RPMI8226 (cell line): ENCODE measurements at regions not wholly inside any gene's neighbourhood (a gene's known extent, or its start where the extent isn't known, plus 50 kb on each side); places are given as distances from the start of the nearest gene placed in this dataset.

Experiments
- DNase-seq: peaks from one replicate; pipeline ENCODE4 v3.0.0-alpha.2; 2015

DNA sequence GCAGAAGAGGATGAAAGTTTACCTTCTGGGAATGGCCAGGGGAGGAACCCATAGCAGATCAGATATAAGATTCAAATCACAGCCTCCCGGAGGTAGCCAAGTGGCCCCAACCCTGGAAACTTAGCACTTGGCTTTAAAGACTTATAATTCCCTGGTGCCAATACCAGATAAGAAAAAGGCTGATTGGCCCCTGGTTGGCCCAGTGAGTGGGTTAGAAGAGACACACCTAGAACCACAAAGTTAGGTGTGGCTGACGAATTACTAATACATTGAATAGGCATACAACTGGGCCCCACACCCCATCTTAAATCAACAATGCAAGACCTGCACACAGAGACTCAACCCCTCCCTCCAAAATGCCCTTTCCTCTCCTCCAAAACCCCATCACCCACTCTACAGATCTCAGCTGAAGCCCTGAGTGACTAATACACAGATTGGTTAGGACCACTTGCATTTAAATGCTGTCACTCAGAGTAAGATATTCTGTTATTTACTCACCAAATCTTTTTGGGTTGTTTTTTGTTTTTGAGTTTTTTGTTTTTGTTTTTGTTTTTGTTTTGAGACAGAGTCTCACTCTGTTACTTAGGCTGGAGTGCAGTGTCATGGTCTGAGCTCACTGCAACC, 315.4 kb upstream of the JARID2 start:
- DNase-seq, result no peak

DNA sequence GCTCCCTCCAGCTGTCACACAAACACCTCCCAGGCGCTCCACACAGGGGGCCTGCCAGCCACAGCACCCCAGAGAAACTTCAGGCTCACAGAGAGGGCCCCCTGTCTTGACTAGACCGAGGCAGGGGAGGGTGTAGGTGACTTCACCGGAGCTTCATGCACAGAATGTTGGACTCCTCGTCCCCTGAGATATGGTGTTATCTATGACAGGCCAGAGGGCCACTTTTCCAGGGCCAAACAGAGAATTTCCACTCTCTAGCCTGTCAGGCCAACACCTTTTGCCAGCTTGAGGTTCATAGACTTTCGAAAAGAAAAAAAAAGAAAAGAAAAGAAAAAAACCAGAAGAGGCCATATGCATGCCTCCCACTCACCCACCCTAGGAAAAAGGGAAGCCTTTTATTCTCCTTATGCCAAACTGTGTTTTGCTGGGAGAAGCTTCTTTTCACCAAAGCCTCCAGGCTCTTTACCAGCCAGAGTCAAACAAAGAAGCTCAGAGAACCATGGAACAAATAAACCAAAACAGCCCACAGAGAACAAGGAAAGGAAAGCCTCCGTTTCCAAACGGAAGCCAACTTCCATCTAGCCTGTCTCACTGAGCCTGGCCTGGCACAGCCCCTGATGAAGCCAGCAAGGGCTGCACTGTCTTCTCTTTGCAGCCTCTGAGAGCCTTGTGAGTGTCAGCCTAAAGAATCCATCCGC, 313.2 kb upstream of the JARID2 start:
- DNase-seq, result no peak

DNA sequence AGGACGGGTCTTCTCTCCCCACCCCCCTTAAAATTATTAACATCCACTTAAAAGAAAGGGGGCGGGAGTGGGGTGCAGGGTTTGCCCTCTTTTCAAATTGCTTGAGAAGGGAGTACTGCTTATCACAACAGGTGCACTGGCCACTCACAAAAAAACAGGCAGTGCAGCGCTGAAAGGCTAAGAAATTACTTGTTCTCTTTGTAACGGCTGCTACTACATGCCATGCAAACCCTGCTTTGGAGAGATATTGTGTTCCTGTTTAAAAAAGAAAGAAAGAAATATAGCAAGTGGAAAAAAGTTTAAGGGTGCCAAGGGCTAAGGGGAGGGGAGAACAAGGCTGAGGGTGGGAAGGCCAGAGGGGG, 312.7 kb upstream of the JARID2 start:
- DNase-seq, result no peak

DNA sequence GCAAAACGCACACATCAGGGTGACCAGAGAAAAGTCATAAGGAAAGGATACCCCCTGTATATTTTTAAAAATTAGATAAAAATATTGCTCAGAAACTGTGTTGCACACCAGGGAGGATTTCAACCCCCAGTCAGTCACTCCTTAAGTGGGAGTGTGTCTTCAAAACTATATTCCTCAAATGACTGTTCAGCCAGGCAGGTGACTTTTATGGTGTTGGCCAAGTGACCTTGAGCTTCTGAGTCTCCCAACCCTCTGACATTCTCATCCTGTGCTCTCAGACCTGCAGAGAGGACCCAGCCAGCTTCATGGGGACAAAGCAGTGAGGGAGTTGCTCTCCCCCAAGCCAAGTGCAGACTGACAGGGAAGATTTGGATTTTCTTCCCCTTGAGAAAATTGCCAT, 311.9 kb upstream of the JARID2 start:
- DNase-seq, result no peak

DNA sequence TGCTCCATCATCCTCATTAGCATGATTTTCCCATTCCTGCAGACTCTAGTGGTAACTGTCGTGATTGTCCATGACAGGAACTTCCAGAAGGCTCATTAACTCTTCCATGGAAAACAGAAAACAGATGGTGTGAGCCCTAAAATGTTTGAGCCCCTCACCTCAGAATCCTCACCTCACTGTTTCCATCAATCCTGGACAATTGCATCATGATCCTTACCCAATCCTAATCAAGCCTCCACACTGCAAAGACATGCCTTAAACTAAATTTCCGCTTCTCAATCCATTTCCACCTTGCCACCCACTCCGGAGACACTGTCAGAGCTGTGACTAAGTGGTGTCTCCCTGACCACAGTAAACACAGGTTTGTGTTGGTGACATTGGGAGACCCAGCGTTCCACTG, 311.0 kb upstream of the JARID2 start:
- DNase-seq, result no peak

DNA sequence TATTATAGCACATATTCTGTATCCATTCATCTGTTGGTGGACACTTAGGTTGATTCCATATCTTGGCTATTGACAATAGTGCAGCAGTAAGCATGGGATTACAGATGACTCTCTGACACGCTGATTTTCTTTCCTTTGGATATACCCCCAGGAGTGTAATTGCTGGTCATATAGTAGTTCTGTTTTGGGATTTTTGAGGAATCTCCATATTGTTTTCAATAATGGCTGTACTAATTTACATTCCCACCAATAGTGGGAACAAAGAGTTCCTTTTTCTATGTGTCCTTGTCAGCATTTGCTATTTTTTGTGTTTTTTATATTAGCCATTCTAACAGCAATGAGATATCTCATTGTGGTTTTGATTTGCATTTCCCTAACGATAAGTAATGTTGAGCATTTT, 309.0 kb upstream of the JARID2 start:
- no peak for DNase-seq

DNA sequence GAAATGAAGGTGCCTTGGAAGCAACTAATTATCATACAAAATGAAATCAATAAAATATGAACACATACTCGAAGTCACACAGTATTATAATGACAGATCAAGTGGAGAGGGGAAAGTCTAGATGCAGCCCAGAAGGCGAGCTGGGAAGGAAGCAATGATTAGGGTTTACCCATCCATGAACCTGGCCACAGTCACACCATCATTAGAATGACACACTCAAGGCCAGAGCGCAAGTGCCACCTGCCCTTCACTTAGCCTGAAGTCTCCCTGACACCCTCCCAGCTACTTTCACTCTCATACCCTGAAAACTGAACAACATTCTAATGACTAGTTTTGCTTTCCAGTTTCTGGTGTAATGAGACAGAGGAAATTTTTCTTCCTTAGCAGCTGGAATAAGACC, 302.8 kb upstream of the JARID2 start:
- no peak for DNase-seq

DNA sequence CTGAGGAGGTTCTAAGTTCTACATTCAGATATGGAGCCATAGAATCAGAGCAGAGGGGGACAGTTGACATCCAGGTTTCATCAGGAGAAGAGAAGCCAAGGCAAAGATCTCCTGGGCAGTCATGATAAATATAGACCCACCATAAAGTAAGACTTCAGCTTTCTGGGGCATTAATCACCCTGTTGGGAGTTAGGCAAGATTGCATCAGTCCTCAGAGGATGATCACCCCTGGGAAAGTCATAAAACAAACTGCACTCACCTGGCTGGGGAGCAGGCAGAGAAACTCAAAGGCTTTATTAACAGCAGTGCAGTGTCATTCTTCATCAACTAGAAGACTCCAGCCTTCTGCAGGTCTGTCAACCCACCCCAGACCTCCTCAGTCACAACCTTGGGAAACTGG, 301.3 kb upstream of the JARID2 start:
- no peak for DNase-seq

DNA sequence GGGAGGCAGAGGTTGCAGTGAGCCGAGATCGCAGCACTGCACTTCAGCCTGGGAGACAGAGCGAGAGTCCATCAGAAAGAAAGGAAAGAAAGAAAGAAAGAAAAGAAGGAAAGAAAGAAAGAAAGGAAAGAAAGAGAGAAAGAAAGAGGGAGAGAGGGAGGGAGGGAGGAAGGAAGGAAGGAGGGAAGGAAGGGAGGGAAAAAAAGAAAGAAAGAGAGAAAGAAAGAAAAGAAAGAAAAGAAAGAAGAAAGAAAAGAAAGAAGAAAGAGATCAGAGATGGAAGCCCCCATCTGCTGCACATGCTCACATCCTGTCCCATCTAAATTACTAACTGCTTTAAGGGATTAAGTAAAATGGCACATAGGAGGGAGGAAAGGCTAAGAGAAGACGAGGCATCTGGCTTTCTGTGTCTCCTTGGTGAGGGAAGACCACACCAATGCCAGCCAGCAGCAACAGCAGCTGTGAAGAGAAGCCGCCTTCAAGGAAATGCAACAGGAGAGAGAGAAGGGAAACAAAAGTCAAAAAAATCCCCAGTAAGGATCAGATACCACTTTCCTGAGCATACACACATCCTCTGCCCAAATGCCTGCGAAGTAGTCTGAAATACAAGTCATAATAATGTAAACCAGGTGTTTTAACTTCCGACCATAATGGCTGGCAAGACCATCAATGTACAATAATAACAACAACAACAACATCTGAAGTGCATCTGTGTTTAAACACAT, 300.2 kb upstream of the JARID2 start:
- DNase-seq, result no peak

DNA sequence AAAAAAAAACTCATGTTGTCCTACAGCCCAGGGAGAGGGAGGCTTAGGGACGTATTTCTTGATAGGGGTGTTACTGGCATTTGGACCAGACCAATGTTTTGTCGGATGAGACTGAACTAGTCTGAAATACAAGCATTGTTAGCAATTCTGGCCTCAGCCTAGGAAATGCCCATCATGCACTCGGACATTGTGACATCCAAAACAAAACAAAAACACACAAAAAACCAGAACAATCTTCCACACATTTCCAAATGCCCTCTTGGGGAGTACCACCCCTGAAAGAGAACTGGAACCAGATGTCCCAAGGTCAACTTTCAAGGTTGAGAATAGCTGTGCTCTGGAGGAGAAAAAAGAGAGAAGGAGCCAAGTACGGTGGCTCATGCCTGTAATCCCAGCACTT, 299.1 kb upstream of the JARID2 start:
- no peak for DNase-seq

DNA sequence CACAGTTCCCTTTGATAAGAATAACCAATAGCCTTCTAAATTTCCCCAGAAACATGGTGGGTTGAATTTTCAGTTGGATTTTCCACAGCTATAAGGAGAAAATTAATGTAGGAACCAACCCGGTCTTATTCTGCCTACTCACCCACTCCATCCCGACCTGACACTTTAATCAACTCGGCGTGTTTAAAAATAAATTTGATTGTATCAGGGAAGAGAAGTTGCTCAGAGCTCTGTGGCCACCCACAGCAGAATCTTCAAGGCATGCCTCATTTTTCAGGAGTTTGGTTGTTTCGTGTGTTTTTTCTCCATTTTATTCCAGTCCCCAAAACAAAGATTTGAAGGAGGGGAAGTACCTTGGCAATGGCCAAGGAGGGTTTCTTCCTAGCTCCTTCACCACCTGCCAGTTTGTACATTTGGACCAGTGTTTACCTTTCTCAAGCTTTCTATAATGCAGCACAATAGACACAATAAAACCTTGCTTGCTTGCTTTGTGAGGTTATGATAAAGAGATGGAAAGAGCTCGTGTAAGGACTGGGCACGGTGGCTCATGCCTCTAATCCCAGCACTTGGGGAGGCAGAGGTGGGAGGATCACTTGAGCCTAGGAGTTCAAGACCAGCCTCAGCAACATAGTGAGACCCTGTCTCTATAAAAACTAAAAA, 297.2 kb upstream of the JARID2 start:
- DNase-seq, result no peak

DNA sequence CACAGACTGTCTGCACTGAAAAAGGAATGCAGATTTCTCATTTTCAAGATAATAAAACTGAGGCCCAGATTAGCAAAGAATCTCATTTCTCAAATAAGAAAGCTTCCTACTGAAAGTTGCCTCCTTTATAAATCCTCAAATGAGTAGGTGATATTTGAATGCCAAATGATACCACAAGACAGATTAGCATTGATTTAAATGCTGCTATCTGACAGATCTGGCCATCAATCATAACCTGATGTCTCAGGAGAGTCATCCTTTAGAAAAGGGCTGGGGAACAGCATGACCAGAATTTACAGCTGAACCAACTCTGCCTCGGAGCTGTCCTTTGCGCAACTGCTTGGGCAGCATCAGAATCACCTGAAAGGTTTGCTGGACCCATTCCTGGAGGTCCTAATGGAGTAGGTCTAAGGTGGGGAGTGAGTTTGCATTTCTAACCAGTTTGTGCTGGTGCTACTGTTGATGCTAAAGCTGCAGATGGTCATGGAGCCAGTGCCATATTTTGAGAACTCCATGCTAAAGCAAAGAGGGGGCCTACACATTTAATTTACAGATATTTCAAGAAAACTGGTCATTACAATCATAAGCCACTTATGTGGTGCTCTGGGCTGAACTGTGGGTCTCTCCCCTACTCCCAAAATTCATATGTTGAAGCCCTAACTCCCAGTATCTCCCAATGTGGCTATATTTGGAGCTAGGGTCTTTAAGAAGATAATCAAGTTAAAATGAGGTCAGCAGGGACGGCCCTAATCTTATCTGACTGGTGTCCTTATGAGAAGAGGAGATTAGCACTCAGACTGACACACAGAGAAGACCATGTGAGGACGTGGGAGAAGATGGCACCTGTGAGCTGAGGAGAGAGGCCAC, 295.5 kb upstream of the JARID2 start:
- DNase-seq, result no peak

DNA sequence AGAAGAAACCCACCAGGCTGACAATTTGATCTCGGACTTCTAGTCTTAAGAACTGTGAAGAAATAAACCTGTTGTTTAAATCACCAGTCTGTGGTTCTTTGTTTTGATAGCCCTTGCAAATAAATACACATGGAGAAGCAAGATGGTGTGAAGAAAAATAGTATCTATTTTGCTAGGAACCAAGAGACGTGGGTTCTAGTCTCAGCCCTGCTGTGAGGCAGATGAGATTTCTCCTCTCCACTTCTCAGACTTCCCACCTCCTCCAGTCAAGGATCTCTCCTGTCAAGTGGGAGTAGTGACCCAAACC, 294.9 kb upstream of the JARID2 start:
- DNase-seq, result no peak

DNA sequence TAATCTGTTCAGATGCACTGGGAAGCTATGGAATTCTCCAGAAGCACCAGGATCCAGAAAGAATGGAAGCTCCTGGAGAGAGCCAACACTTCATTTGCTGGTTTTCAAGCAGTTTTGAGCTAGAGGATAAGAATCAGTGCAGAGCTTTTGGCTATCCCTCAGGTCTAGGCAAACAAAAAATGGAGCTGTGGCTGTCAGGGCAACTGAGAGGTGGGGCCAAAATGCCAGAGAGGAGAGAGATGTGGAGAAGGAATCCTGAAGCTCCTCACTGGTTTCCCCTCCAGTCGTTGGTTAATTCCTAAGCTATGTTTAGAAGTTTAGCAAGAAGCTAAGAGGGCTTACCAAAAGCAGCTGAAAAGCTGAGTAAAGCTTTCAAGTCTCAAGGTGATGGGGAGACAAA, 294.2 kb upstream of the JARID2 start:
- no peak for DNase-seq

DNA sequence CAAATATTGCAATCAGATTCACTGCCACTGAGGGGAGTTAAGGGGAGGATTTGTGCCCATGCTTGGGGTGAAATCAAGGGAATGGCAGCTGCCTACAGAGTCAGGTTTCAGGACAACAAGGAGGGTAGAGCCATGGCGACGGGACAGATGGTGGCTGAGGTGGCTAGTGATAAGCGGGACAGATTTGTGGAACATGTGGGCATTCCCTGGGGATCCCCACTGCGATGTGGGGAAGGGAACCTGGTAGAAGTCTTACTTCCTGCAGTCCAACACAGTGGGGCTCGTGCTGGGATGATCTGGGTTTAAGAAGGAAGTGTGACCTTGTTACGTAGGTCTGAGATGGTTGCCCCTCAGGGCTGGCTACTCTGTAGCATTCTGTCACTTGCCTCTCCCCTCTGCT, 292.0 kb upstream of the JARID2 start:
- DNase-seq, result no peak

DNA sequence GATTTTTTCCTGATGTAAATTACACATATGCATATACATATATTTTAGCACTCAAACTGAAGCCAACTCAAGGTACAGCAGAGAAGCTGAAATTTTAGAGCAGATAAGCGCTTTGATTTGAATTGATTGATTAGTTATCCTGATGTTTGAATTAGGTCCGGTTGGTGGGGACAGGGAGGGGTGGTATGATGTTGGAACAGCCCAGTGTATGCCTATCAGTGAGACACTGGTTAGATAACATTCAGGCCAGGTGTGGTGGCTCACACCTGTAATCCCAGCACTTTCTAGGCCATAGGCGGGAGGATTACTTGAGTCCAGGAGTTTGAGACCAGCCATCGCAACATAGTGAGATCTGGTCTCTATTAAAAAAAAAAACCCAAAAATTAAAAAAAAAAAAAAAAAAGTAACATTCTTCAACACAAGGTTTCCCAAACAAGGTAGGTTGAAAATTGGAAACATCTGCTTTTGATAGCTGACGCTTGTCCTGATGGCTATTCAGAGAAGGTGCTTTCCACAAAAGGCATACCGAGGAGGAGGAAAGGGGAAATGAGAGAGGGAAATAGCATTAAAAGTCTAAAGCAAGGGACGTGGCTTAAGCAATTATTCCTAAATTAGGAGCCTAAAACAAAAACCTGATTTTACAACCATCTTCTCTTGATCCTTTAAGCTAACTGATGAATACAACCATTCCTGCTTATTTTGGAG, 288.4 kb upstream of the JARID2 start:
- DNase-seq, result no peak

DNA sequence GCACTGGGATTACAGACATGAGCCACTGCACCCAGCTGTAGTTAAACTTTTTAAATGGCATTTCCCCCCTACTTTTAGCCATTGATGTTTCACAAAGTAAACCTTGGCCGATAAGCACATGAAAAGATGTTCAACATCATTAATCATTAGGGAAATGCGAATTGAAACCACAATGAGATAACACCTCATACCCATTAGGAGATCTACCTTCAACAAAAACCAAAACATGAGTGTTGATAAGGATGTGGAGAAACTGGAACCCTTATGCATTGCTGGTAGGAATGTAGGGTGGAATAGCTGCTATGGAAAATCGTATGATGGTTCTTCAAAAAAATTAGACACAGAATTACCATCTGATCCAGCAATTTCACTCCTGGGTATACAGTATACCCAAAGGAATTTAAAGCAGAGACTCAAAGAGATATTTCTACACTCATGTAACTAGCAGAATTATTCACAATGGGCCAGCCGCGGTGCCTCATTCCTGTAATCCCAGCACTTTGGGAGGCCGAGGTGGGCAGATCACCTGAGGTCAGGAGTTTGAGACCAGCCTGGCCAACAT, 286.5 kb upstream of the JARID2 start:
- no peak for DNase-seq

DNA sequence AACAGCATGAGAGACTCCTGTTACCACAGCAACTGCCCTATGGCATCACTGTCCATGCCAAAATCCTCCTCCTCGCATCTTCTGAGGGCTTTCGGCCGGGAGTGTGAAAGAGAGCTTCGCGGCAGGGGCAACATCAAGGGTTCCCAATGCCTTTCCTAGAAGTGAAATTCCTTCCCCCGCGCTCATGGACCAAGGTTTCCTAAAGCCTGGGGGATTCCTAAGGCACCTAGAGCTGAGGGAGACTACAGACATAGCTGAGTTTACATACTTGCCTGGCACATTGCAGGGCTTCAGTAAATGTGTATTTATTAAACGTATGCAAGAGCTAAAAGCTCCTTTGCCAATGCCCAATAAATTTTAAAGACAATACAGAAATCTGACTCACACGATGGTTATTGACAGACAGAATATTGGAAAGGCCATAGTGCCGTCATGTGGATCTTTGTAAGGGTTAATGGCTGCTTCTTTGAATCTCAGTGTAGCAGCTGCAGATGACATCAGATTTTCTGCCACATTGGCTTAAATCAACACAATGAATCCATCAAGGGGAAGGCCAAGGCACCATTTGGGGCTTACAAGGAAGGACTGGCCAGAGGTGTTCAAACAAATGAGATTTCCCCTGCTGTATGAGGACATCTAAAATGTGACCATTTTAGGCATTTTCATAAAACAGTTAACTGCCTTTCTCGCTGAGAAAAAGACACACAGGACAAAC, 281.2 kb upstream of the JARID2 start:
- DNase-seq, result no peak

DNA sequence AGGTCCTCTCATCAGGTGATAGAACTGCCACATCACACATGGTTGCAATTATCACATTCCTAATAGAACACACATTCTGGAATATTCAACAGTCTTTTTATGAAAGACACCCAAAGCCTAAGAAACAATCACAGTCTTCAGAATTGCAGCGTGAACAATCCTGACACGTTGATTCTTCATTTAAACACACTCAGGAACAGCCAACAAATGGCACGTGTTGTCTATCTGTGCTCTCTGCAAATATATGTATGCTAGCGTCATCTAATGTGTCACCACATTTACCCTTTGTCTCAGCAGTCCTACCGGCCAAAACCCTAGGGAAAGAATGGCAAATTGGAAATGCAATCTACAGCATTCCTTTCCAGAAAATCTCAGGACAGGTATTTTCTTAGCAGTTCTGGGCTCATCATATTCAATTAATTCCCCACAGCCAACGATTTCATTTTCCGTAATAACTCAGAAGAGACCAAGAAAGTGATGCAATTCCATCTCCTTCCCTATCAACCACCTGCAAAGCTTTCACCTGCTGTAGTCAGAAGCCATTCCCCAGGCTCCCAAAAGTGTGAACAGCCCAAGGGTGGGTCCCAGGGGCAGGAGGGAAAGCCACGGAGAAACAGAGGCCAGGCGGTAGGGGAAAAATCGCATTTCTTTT, 280.3 kb upstream of the JARID2 start:
- DNase-seq, result no peak

DNA sequence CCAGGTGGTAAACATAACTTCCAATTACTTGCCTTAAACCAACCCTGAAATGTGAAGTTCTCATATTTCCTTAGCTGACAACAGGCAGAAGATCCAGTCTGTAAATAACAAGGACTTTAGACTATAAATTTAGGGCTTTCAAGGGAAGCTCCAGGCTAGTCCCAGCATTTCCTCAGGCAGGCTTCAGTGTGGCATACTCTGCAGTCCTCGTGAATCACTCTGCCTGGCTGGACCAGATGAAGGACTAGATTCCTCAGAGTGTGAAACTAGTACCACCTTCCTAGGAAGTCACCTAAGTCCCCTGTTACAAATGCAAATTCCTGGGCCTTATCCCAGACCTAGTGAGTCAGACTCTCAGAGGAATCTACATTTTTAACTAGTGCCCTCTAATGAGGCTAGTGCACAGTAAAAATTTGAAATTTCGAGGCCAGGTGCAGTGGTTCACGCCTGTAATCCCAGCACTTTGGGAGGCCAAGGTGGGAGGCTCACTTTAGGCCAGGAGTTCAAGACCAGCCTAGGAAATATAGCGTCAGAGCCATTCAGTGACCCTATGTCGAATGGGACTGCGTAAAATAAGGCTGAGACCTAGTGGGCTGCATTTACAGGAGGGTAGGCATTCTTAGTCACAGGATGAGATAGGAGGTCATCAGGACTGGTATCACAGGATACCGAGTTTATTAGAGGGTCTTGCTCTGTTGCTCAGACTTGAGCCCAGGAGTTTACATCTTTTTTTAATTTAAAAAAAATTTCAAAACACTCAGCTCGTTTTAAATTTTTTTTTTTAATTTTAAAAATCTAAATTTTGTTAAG, 279.6 kb upstream of the JARID2 start:
- DNase-seq, result no peak
